Lower leg skin (tissue), 3 donors: ENCODE measurements at regions not wholly inside any gene's neighbourhood (a gene's known extent, or its start where the extent isn't known, plus 50 kb on each side); places are given as distances from the start of the nearest gene placed in this dataset.

Experiments used
- POLR2A ChIP-seq, 2 donors: fragments of 450-650 bp; IDR thresholded peaks; one replicate each; pipeline ENCODE4 v1.6.1; 2016 to 2017; ENCODE audit warnings: antibody characterized with exemption in 2 of 2, mild to moderate bottlenecking in 1 of 2, moderate library complexity in 1 of 2
- TF ChIP-seq, protein P1 (sequence below), 3 donors: fragments of 450-650 bp; IDR thresholded peaks; one replicate each; pipeline ENCODE4 v1.5.1; 2016; ENCODE audit warnings: antibody characterized with exemption in 3 of 3, mild to moderate bottlenecking in 3 of 3, moderate library complexity in 2 of 3

DNA sequence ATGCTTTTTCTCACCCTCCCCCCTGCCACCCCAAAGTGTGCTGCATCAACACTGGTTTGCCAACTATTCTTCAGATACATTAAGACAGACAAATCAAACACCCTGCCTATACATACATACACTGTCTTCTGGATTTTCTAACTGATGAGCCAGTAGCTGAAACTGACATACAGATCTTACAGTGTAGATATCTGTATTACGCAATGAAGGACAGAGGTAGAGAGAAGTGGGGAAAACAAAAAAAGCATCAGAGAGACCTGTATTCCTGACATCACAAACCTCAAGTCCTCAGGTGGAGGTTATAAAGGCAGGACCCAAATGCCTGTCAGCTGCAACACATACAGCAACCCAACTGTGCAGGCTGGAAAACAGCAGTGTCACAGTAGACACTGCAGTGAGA, 535.4 kb downstream of the HACE1 start:
- TF ChIP-seq, protein P1, sequence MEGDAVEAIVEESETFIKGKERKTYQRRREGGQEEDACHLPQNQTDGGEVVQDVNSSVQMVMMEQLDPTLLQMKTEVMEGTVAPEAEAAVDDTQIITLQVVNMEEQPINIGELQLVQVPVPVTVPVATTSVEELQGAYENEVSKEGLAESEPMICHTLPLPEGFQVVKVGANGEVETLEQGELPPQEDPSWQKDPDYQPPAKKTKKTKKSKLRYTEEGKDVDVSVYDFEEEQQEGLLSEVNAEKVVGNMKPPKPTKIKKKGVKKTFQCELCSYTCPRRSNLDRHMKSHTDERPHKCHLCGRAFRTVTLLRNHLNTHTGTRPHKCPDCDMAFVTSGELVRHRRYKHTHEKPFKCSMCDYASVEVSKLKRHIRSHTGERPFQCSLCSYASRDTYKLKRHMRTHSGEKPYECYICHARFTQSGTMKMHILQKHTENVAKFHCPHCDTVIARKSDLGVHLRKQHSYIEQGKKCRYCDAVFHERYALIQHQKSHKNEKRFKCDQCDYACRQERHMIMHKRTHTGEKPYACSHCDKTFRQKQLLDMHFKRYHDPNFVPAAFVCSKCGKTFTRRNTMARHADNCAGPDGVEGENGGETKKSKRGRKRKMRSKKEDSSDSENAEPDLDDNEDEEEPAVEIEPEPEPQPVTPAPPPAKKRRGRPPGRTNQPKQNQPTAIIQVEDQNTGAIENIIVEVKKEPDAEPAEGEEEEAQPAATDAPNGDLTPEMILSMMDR (IDR thresholded peaks at IDR 0.05): no peak
- TF ChIP-seq POLR2A (IDR thresholded peaks at IDR 0.05): no peak
